GM12872 (cell line): ENCODE measurements at regions not wholly inside any gene's neighbourhood (a gene's known extent, or its start where the extent isn't known, plus 50 kb on each side); places are given as distances from the start of the nearest gene placed in this dataset.
A peak's percentile ranks its signal among the peaks of the same experiment; 100 is the strongest.

Source experiments
- CTCF ChIP-seq: IDR thresholded peaks from 3 replicates; pipeline ENCODE4 v1.5.1; 2011; ENCODE audit warnings: low read depth, mild to moderate bottlenecking, low read length, moderate library complexity; ENCODE audit not compliant: insufficient read depth

- peak; percentile 55 for TF ChIP-seq CTCF
Observed at GRCh38 chr1:80218112-80218511, 1211.6 kb upstream of the ADGRL4 start.

GRCh38 chr1:80217377-80217986 is 1211.0 kb upstream of the ADGRL4 start:
- TF ChIP-seq CTCF, result 0 out of 3 replicates have a peak, but pooled peaks have one; percentile 26

- TF ChIP-seq CTCF, result no peak
Observed at GRCh38 chr1:80214888-80215540, 1208.5 kb upstream of the ADGRL4 start.

- no peak for TF ChIP-seq CTCF
Observed at GRCh38 chr1:80212948-80213347, 1206.4 kb upstream of the ADGRL4 start.

- no peak for TF ChIP-seq CTCF
Observed at GRCh38 chr1:80211691-80212380, 1205.3 kb upstream of the ADGRL4 start.

- TF ChIP-seq CTCF, result no peak
Observed at GRCh38 chr1:80202118-80202517, 1195.6 kb upstream of the ADGRL4 start.

GRCh38 chr1:80194221-80194620 is 1187.7 kb upstream of the ADGRL4 start:
- no peak for TF ChIP-seq CTCF
